Left lung (tissue), 4 donors: ENCODE measurements at regions not wholly inside any gene's neighbourhood (a gene's known extent, or its start where the extent isn't known, plus 50 kb on each side); places are given as distances from the start of the nearest gene placed in this dataset.

ENCODE experiments used
- ATAC-seq: fragments of 200-7000 bp; cut with Tn5 transposase; one replicate; pipeline ENCODE4 v1.9.1; 2020; ENCODE audit warnings: moderate library complexity
- DNase-seq, 4 donors: peaks; one replicate each; pipeline ENCODE4 v3.0.0-alpha.2; 2013 to 2020
- H3K27ac ChIP-seq, 2 donors: fragments of 200-600 bp; sonication (generic) in 1 of 2; one replicate each; pipeline versions ENCODE4 v1.5.0 to v1.8.0; 2020 to 2021
- H3K27me3 ChIP-seq, 2 donors: fragments of 200-600 bp; sonication (generic) in 1 of 2; one replicate each; pipeline versions ENCODE4 v1.5.0 to v1.8.0; 2020 to 2021
- H3K36me3 ChIP-seq, 2 donors: fragments of 200-600 bp; sonication (generic) in 1 of 2; one replicate each; pipeline versions ENCODE4 v1.5.0 to v1.8.0; 2020 to 2021
- H3K4me1 ChIP-seq, 2 donors: fragments of 200-600 bp; one replicate each; pipeline ENCODE4 v1.8.0; 2021
- H3K4me3 ChIP-seq, 2 donors: fragments of 200-600 bp; sonication (generic) in 1 of 2; one replicate each; pipeline versions ENCODE4 v1.5.0 to v1.8.0; 2020 to 2021; ENCODE audit warnings: mild to moderate bottlenecking in 1 of 2
- H3K9me3 ChIP-seq, 2 donors: fragments of 200-600 bp; sonication (generic) in 1 of 2; one replicate each; pipeline versions ENCODE4 v1.5.0 to v1.8.0; 2020 to 2021
- CTCF ChIP-seq, 2 donors: fragments of 200-600 bp; sonication (generic) in 1 of 2; IDR thresholded peaks; one replicate each; pipeline versions ENCODE4 v1.5.0 to v1.8.0; 2021; ENCODE audit warnings: antibody characterized with exemption in 2 of 2
- intact Hi-C, 2 donors: fragments of 100-400 bp; cut with DNase I; formaldehyde crosslinking; loops; one replicate each; pipeline versions ENCODE4 v1.11.2 to v1.14.2; 2022
- donor health status: DM: no; HTN: yes; CAD: no.
- donor health status: DM: no; HTN: no; CAD: no.

- Histone ChIP-seq H3K4me1 (peaks cover 0 to 2% of the 10 kb centered on the region in 2 donors), H3K4me3 (no peak overlapping the region), H3K27me3 (no peaks in the 10 kb centered on the region), H3K36me3 (no peaks in the 10 kb centered on the region), H3K9me3 (no peaks in the 10 kb centered on the region), H3K27ac (no peak overlapping the region)
- TF ChIP-seq CTCF (IDR thresholded peaks at IDR 0.05), result no peak
- no peak for ATAC-seq
- no peak for DNase-seq
- intact Hi-C loops, result no loop called here
These were observed 102.0 kb downstream of the LACC1 start for GRCh38 chr13:43981512-43982301.

GRCh38 chr13:43983373-43983772 lies 103.7 kb downstream of the LACC1 start:
- no peak for DNase-seq
- Histone ChIP-seq H3K9me3 (no peaks in the 10 kb centered on the region), H3K36me3 (no peaks in the 10 kb centered on the region), H3K4me3 (no peak overlapping the region), H3K27ac (no peak overlapping the region), H3K27me3 (no peaks in the 10 kb centered on the region), H3K4me1 (peaks cover 0 to 2% of the 10 kb centered on the region in 2 donors)
- no peak for TF ChIP-seq CTCF (IDR thresholded peaks at IDR 0.05)
- no peak for ATAC-seq
- intact Hi-C loops, result no loop called here

GRCh38 chr13:43984292-43984691 lies 104.6 kb downstream of the LACC1 start:
- Histone ChIP-seq H3K36me3 (no peaks in the 10 kb centered on the region), H3K4me1 (peaks cover 0 to 2% of the 10 kb centered on the region in 2 donors), H3K4me3 (no peak overlapping the region), H3K27me3 (no peaks in the 10 kb centered on the region), H3K9me3 (no peaks in the 10 kb centered on the region), H3K27ac (no peak overlapping the region)
- DNase-seq (no peak), ATAC-seq (no peak)
- intact Hi-C loops, result no loop called here
- TF ChIP-seq CTCF (IDR thresholded peaks at IDR 0.05), result no peak

GRCh38 chr13:43985422-43986072 lies 105.8 kb downstream of the LACC1 start:
- H3K9me3 ChIP-seq, result no peaks in the 10 kb centered on the region
- DNase-seq, result no peak
- H3K27me3 ChIP-seq, result no peaks in the 10 kb centered on the region
- no peak for TF ChIP-seq CTCF (IDR thresholded peaks at IDR 0.05)
- intact Hi-C loops, result no loop called here
- H3K36me3 ChIP-seq, result no peaks in the 10 kb centered on the region
- H3K27ac ChIP-seq, result no peak overlapping the region
- ATAC-seq, result no peak
- peaks cover 0 to 2% of the 10 kb centered on the region in 2 donors for H3K4me1 ChIP-seq
- no peak overlapping the region for H3K4me3 ChIP-seq

GRCh38 chr13:43986421-43986981 lies 106.8 kb downstream of the LACC1 start:
- TF ChIP-seq CTCF (IDR thresholded peaks at IDR 0.05), result no peak
- ATAC-seq (peak; percentile 82), DNase-seq (no peak)
- Histone ChIP-seq H3K27me3 (no peaks in the 10 kb centered on the region), H3K27ac (no peak overlapping the region), H3K4me1 (peaks cover 0 to 2% of the 10 kb centered on the region in 2 donors), H3K36me3 (no peaks in the 10 kb centered on the region), H3K4me3 (no peak overlapping the region), H3K9me3 (no peaks in the 10 kb centered on the region)
- intact Hi-C loops, result no loop called here
